ENCODE measurements at regions not wholly inside any gene's neighbourhood (a gene's known extent, or its start where the extent isn't known, plus 50 kb on each side); places are given as distances from the start of the nearest gene placed in this dataset.
"Not testable (repeated sequence)": the region's sequence is repeated elsewhere in the genome, so short reads cannot be mapped to it uniquely, and the experiment has no call there.

GRCh38 chr14:105915546-105915945 lies 389.2 kb downstream of the TMEM121 start:
- not testable (repeated sequence) for H3K79me2 ChIP-seq (replicated peaks; ENCODE audit: insufficient read depth); H3K27me3 ChIP-seq (ENCODE audit: insufficient read depth); H3K4me1 ChIP-seq (ENCODE audit: insufficient read depth); H3K27ac Mint-ChIP-seq; H3F3A ChIP-seq (replicated peaks; ENCODE audit: low read depth); H4K20me1 ChIP-seq (replicated peaks; ENCODE audit: insufficient read depth); DNase-seq (ENCODE audit: low spot score); H3K4me1 Mint-ChIP-seq; H2AFZ ChIP-seq; H3K9me2 ChIP-seq (ENCODE audit: insufficient read depth); H3K27ac ChIP-seq (ENCODE audit: low read depth); H3K27me3 Mint-ChIP-seq (ENCODE audit: insufficient read depth, low read depth, poor library complexity); H3K36me3 ChIP-seq (ENCODE audit: insufficient read depth); H3K4me2 ChIP-seq; H3K4me3 Mint-ChIP-seq; H3K4me3 ChIP-seq; ATAC-seq
- H3K36me3 Mint-ChIP-seq (ENCODE audit: low read depth) = peaks cover 22% of the 10 kb centered on the region
- H3K9me3 Mint-ChIP-seq = peaks cover 93% of the 10 kb centered on the region

DNA sequence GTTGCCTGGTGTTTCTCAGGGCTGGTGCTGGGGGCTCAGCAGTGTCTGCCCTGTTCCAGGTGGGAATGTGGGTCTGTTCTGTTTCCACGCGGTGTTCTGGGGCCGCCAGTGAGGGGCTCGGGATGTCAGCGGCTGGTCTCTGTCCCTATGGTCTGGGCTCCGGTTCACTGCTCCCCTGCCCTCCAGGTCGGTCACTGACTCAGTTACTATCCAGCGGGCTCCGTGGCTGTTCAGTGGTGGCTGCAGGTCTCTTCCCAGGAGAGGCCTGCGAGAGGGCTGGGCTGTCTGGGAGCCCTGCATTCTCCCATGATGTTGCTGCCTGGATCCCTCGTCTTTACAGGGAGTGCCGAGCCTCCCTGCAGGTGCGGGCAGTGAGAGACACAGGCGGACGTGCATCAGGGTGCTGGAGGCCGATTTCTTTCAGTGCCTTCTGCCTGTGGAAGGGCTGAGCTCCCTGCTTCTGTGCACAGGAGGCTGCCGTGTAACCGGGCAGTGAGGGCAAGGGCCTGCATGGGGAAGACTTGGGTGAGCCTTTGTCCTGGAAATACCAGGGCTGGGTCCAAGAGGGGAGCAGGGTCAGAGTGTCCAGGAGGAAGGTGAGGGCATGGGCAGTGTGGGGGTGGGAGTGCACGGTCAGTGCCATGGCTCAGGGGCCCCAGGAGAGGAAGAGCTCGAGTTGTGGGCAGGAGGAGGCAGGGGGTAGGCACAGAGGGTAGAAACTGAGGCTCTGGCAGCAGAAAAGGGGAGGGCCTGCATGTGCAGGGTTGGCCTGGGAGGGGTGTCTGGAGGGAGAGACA lies 391.0 kb downstream of the TMEM121 start:
- H3K4me2 ChIP-seq; H3K4me1 Mint-ChIP-seq; H3F3A ChIP-seq (replicated peaks; ENCODE audit: low read depth); H3K27ac Mint-ChIP-seq; H4K20me1 ChIP-seq (replicated peaks; ENCODE audit: insufficient read depth); H3K4me3 ChIP-seq; H3K27ac ChIP-seq (ENCODE audit: low read depth); H3K36me3 ChIP-seq (ENCODE audit: insufficient read depth); H3K27me3 ChIP-seq (ENCODE audit: insufficient read depth); H3K9me2 ChIP-seq (ENCODE audit: insufficient read depth); H2AFZ ChIP-seq; DNase-seq (ENCODE audit: low spot score); H3K79me2 ChIP-seq (replicated peaks; ENCODE audit: insufficient read depth); ATAC-seq; H3K4me1 ChIP-seq (ENCODE audit: insufficient read depth); H3K4me3 Mint-ChIP-seq: not testable (repeated sequence)
- peaks cover 97% of the 10 kb centered on the region for H3K9me3 Mint-ChIP-seq
- H3K36me3 Mint-ChIP-seq (ENCODE audit: low read depth) = peaks cover 28% of the 10 kb centered on the region
- peaks cover 10% of the 10 kb centered on the region for H3K27me3 Mint-ChIP-seq (ENCODE audit: insufficient read depth, low read depth, poor library complexity)

- ATAC-seq (no peak), DNase-seq (ENCODE audit: low spot score) (no peak)
- H2AFZ ChIP-seq = no peak overlapping the region
- H3K27me3 ChIP-seq (ENCODE audit: insufficient read depth) = no peaks in the 10 kb centered on the region
- no peak overlapping the region for H3K27ac ChIP-seq (ENCODE audit: low read depth)
- H3K4me3 ChIP-seq = no peak overlapping the region
- H3K4me2 ChIP-seq = no peak overlapping the region
- H3K36me3 ChIP-seq (ENCODE audit: insufficient read depth) = no peaks in the 10 kb centered on the region
- Mint-ChIP-seq H3K36me3 (ENCODE audit: low read depth) (peaks cover 29% of the 10 kb centered on the region), H3K4me3 (no peak overlapping the region), H3K27me3 (ENCODE audit: insufficient read depth, low read depth, poor library complexity) (peaks cover 11% of the 10 kb centered on the region), H3K27ac (no peak overlapping the region), H3K4me1 (no peaks in the 10 kb centered on the region), H3K9me3 (peaks cover 97% of the 10 kb centered on the region)
- H3F3A ChIP-seq (replicated peaks; ENCODE audit: low read depth) = no peaks in the 10 kb centered on the region
- no peaks in the 10 kb centered on the region for H3K9me2 ChIP-seq (ENCODE audit: insufficient read depth)
- H3K4me1 ChIP-seq (ENCODE audit: insufficient read depth) = no peaks in the 10 kb centered on the region
- no peaks in the 10 kb centered on the region for H3K79me2 ChIP-seq (replicated peaks; ENCODE audit: insufficient read depth)
- no peaks in the 10 kb centered on the region for H4K20me1 ChIP-seq (replicated peaks; ENCODE audit: insufficient read depth)
- no peak for TF ChIP-seq CTCF (conservative IDR thresholded peaks at IDR 0.05; ENCODE audit: low read depth in 2 of 2)
- TF ChIP-seq REST (IDR thresholded peaks at IDR 0.05; ENCODE audit: unreplicated experiment) = no peak
- TF ChIP-seq JUNB (IDR thresholded peaks at IDR 0.05; ENCODE audit: unreplicated experiment) = no peak
- no peak for TF ChIP-seq EZH2 (IDR thresholded peaks at IDR 0.05; ENCODE audit: low read depth, unreplicated experiment)
- no peak for TF ChIP-seq ZNF114 (CRISPR knock-in tag; IDR thresholded peaks at IDR 0.05)
- no peak for TF ChIP-seq EZH2phosphoT487 (IDR thresholded peaks at IDR 0.05; ENCODE audit: unreplicated experiment)
- TF ChIP-seq CREB1 (CRISPR knock-in tag; IDR thresholded peaks at IDR 0.05; ENCODE audit: low read depth) = no peak
- TF ChIP-seq NANOG (IDR thresholded peaks at IDR 0.05; ENCODE audit: borderline replicate concordance) = no peak
- no peak for TF ChIP-seq ZNF331 (CRISPR knock-in tag; IDR thresholded peaks at IDR 0.05; ENCODE audit: low read depth)
- TF ChIP-seq, protein P1, sequence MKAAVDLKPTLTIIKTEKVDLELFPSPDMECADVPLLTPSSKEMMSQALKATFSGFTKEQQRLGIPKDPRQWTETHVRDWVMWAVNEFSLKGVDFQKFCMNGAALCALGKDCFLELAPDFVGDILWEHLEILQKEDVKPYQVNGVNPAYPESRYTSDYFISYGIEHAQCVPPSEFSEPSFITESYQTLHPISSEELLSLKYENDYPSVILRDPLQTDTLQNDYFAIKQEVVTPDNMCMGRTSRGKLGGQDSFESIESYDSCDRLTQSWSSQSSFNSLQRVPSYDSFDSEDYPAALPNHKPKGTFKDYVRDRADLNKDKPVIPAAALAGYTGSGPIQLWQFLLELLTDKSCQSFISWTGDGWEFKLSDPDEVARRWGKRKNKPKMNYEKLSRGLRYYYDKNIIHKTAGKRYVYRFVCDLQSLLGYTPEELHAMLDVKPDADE (IDR thresholded peaks at IDR 0.05) = no peak
Measured at GRCh38 chr14:105917933-105918436, 391.6 kb downstream of the TMEM121 start.
